Pancreas (tissue), 10 donors: ENCODE measurements at regions not wholly inside any gene's neighbourhood (a gene's known extent, or its start where the extent isn't known, plus 50 kb on each side); places are given as distances from the start of the nearest gene placed in this dataset.

Experiments used
- ATAC-seq, 4 donors: fragments of 200-7000 bp; cut with Tn5 transposase; one replicate each; pipeline versions ENCODE4 v1.8.0 to v1.9.1; 2020; ENCODE audit warnings: mild to moderate bottlenecking in 4 of 4, moderate library complexity in 4 of 4
- DNase-seq, 6 donors: peaks; one replicate each; pipeline ENCODE4 v3.0.0-alpha.2; 2020
- FAIRE-seq: peaks from 2 replicates; lab custom pipeline; 2012; peaks lifted over from hg19 to GRCh38; lab: Jason Lieb, UNC
- H3K27ac ChIP-seq, 4 donors: fragments of 200-600 bp; sonication (generic); 1 replicate in 3 of 4; 2 replicates in 1 of 4; pipeline versions ENCODE4 v1.5.0 to v1.8.0; 2020
- H3K27me3 ChIP-seq, 4 donors: fragments of 200-600 bp; one replicate each; pipeline ENCODE4 v1.8.0; 2021
- H3K36me3 ChIP-seq, 3 donors: fragments of 200-600 bp; sonication (generic) in 1 of 3; one replicate each; pipeline versions ENCODE4 v1.5.0 to v1.8.0; 2020 to 2021
- H3K4me1 ChIP-seq, 3 donors: fragments of 200-600 bp; one replicate each; pipeline ENCODE4 v1.8.0; 2021
- H3K4me3 ChIP-seq, 4 donors: fragments of 200-600 bp; sonication (generic) in 2 of 4; one replicate each; pipeline versions ENCODE4 v1.5.0 to v1.8.0; 2020 to 2021
- H3K9me3 ChIP-seq, 4 donors: fragments of 200-600 bp; one replicate each; pipeline ENCODE4 v1.8.0; 2021
- WGBS, 2 donors: extraction: QIAGEN DNeasy Blood & Tissue Kit; methylation state at CpG; one replicate each; pipeline ENCODE4 v1.1.7; 2013; 5-methylcytosine and 5-hydroxymethylcytosine counted together
- intact Hi-C, 3 donors: fragments of 100-400 bp; cut with DNase I; formaldehyde crosslinking; loops; one replicate each; pipeline versions ENCODE4 v1.11.1 to v1.14.2; 2022
- TF ChIP-seq, protein P1 (sequence below), 4 donors: fragments of 200-600 bp; sonication (generic) in 3 of 4; IDR thresholded peaks; one replicate each; pipeline versions ENCODE4 v1.5.0 to v1.8.0; 2021; ENCODE audit warnings: antibody characterized with exemption in 4 of 4
- donor health status: healthy with polysubstance abuse.
- donor health status: DM: no; HTN: no; CAD: no; lungs with moderate emphysema.
- donor health status: DM: no; HTN: no; CAD: no.
- donor health status: control.
- donor health status: control.
- donor health status: Bipolar disorder and iron deficiency.
- donor health status: DM: yes; HTN: yes; CAD: no.
- donor health status: DM: no; HTN: no; CAD: no.
- donor health status: DM: no; HTN: no; CAD: no.
- donor health status: DM: yes; HTN: yes; CAD: no.

DNA sequence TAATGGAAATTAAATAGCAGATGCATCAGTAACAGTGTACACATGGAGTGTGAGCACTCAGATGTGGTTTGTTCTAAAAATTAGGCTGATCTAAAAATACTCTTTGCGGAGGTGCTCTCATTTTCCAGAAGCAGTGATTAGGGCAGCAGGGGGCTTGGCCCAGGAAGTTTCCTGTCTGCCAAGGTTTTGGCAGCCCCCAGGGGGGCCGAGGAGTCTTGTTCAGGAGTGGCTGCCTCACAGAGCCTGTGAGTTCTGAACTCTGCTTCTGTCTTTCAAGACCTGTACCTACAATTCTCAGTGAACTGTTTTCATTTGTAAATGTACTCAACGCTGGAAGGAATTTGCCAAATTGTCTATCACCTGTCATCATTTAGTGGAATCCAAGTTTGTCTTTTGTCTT is 388.4 kb upstream of the CDH11 start:
- intact Hi-C loops, result no loop called here
- Histone ChIP-seq H3K9me3 (no peaks in the 10 kb centered on the region), H3K4me1 (no peaks in the 10 kb centered on the region), H3K36me3 (no peaks in the 10 kb centered on the region), H3K27ac (no peak overlapping the region), H3K27me3 (peaks cover 0 to 6% (median 0%) of the 10 kb centered on the region in 4 donors), H3K4me3 (no peak overlapping the region)
- ATAC-seq (no peak), DNase-seq (no peak), FAIRE-seq (no peak)
- WGBS, 2 donors, result 50 to 60% methylated on average over 3 of the region's 3 CpGs
- TF ChIP-seq, protein P1, sequence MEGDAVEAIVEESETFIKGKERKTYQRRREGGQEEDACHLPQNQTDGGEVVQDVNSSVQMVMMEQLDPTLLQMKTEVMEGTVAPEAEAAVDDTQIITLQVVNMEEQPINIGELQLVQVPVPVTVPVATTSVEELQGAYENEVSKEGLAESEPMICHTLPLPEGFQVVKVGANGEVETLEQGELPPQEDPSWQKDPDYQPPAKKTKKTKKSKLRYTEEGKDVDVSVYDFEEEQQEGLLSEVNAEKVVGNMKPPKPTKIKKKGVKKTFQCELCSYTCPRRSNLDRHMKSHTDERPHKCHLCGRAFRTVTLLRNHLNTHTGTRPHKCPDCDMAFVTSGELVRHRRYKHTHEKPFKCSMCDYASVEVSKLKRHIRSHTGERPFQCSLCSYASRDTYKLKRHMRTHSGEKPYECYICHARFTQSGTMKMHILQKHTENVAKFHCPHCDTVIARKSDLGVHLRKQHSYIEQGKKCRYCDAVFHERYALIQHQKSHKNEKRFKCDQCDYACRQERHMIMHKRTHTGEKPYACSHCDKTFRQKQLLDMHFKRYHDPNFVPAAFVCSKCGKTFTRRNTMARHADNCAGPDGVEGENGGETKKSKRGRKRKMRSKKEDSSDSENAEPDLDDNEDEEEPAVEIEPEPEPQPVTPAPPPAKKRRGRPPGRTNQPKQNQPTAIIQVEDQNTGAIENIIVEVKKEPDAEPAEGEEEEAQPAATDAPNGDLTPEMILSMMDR (IDR thresholded peaks at IDR 0.05), result no peak

DNA sequence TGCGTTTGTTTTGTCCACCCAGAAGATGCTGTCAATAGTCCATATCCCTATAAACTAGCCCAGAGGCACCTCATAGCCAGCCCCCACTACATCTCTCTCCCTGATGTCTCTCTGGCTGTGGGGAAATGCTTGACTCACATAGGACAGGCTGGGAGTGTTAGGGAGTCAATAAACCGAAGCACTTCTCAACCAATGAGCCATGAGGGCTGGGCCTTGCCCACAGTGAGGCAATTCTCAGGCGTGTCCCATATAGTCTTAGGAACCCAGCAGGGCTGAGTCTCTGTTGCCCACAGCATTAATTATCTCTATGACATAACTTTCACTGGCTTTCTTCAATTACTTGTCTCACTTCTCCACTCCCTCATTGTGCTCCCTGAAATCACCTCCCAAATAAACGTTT is 387.3 kb upstream of the CDH11 start:
- TF ChIP-seq, protein P1 (IDR thresholded peaks at IDR 0.05), result no peak
- no peak overlapping the region for H3K4me3 ChIP-seq
- H3K27ac ChIP-seq, result no peak overlapping the region
- ATAC-seq, result no peak
- 33 to 45% methylated on average over 4 of the region's 4 CpGs for WGBS, 2 donors
- no peak for FAIRE-seq
- H3K4me1 ChIP-seq, result no peaks in the 10 kb centered on the region
- H3K36me3 ChIP-seq, result no peaks in the 10 kb centered on the region
- no peak for DNase-seq
- H3K9me3 ChIP-seq, result no peaks in the 10 kb centered on the region
- intact Hi-C loops, result no loop called here
- H3K27me3 ChIP-seq, result no peaks in the 10 kb centered on the region

DNA sequence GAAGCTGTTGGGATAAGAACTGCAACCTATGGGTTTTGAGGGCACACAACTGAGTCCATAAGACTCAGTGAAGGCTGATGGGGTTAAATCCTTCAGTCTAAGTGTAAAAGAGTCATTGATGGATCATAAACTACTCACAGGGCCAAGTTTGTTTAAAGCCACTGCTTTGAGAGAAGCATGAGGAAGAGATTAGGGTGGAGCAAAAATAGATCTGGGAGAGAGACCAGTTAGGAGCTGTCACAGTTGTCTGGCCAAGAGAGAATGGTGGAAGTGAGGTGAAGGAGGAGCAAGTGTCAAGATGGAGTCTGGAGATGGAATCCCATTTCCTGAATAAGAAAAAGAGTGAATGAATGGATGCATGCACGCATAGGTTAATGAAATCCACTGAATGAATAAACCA is 379.1 kb upstream of the CDH11 start:
- intact Hi-C loops, result no loop called here
- no peak overlapping the region for H3K27ac ChIP-seq
- H3K27me3 ChIP-seq, result no peaks in the 10 kb centered on the region
- no peak for ATAC-seq
- H3K4me1 ChIP-seq, result no peaks in the 10 kb centered on the region
- H3K9me3 ChIP-seq, result no peaks in the 10 kb centered on the region
- no peak for DNase-seq
- 53 to 77% methylated on average over 1 of the region's 1 CpG for WGBS, 2 donors
- H3K4me3 ChIP-seq, result no peak overlapping the region
- TF ChIP-seq, protein P1 (IDR thresholded peaks at IDR 0.05), result no peak
- H3K36me3 ChIP-seq, result no peaks in the 10 kb centered on the region
- no peak for FAIRE-seq

DNA sequence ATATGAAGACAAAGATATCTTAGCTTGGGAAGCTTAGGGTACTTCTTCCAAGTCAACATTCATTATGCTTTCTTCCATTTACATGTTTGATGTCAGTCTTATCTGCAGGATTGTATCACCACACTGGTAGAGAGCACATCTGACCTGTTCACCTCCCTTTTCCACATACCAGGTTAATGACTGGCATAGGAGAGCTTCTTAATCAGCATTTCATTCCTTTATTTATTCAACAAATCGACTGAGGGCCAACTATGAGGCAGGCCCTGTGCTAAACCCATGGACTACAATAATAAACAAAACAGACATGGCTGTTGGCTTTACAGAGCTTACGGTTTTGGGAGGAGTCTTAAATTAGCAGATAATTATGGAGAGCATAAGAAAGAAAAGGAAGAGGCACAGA is 378.1 kb upstream of the CDH11 start:
- TF ChIP-seq, protein P1 (IDR thresholded peaks at IDR 0.05), result no peak
- H3K36me3 ChIP-seq, result no peaks in the 10 kb centered on the region
- 32 to 36% methylated on average over 2 of the region's 2 CpGs for WGBS, 2 donors
- no peaks in the 10 kb centered on the region for H3K27me3 ChIP-seq
- intact Hi-C loops, result no loop called here
- DNase-seq (no peak), FAIRE-seq (no peak), ATAC-seq (no peak)
- H3K4me1 ChIP-seq, result no peaks in the 10 kb centered on the region
- no peak overlapping the region for H3K4me3 ChIP-seq
- no peaks in the 10 kb centered on the region for H3K9me3 ChIP-seq
- H3K27ac ChIP-seq, result no peak overlapping the region

DNA sequence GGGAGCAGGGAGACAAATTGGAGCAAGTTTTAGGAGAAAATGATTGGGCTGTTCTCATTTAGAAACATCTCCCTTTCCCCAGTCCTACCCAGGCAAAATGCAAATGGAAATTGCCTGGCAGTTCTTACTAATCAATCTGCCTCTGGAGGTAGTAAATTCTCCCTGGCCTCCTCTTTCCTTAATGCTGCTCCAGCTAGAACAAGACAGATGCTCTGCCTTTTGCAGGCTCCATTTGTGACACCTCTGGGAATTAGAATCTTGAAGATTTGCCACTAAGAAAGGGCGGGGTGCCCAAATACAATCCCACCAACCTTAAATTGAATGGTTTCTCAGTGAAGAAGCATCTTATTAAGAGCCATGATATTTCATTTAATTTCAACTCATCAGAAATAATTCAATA is 377.7 kb upstream of the CDH11 start:
- TF ChIP-seq, protein P1 (IDR thresholded peaks at IDR 0.05), result no peak
- H3K9me3 ChIP-seq, result no peaks in the 10 kb centered on the region
- WGBS, 2 donors, result 50 to 59% methylated on average over 1 of the region's 1 CpG
- no peaks in the 10 kb centered on the region for H3K27me3 ChIP-seq
- intact Hi-C loops, result no loop called here
- DNase-seq (no peak), ATAC-seq (no peak), FAIRE-seq (no peak)
- H3K4me1 ChIP-seq, result no peaks in the 10 kb centered on the region
- H3K27ac ChIP-seq, result no peak overlapping the region
- H3K36me3 ChIP-seq, result no peaks in the 10 kb centered on the region
- no peak overlapping the region for H3K4me3 ChIP-seq
